Urinary bladder (tissue), 3 donors: ENCODE measurements at regions not wholly inside any gene's neighbourhood (a gene's known extent, or its start where the extent isn't known, plus 50 kb on each side); places are given as distances from the start of the nearest gene placed in this dataset.
"Not testable (repeated sequence)": the region's sequence is repeated elsewhere in the genome, so short reads cannot be mapped to it uniquely, and the experiment has no call there.

Experiments
- DNase-seq: peaks from one replicate; pipeline ENCODE4 v3.0.0-alpha.2; 2015; ENCODE audit errors: extremely low spot score
- H3K27ac ChIP-seq: one replicate; pipeline ENCODE4 v1.5.1; 2013; ENCODE audit warnings: low read depth, mild to moderate bottlenecking, moderate library complexity
- H3K36me3 ChIP-seq: one replicate; pipeline ENCODE4 v1.6.1; 2013; ENCODE audit warnings: mild to moderate bottlenecking, moderate library complexity; ENCODE audit not compliant: insufficient read depth
- H3K4me1 ChIP-seq: one replicate; pipeline ENCODE4 v1.6.1; 2013; ENCODE audit warnings: mild to moderate bottlenecking, moderate library complexity; ENCODE audit not compliant: insufficient read depth
- H3K4me3 ChIP-seq: one replicate; pipeline ENCODE4 v1.5.1; 2013; ENCODE audit warnings: low read depth, low read length
- WGBS: extraction: QIAGEN DNeasy Blood & Tissue Kit; methylation state at CpG from one replicate; pipeline ENCODE4 v1.1.7; 2013; 5-methylcytosine and 5-hydroxymethylcytosine counted together
- donor health status: healthy with polysubstance abuse.
- donor health status: healthy.

GRCh38 chr17:83170571-83171260 is 91.3 kb downstream of the METRNL start:
- H3K36me3 ChIP-seq = no peaks in the 10 kb centered on the region
- H3K4me1 ChIP-seq = no peaks in the 10 kb centered on the region
- H3K4me3 ChIP-seq = no peak overlapping the region
- H3K27ac ChIP-seq = no peak overlapping the region
- DNase-seq = no peak
- 76% methylated on average over 9 of the region's 9 CpGs for WGBS

- Histone ChIP-seq H3K4me1 (no peaks in the 10 kb centered on the region), H3K36me3 (no peaks in the 10 kb centered on the region), H3K27ac (no peak overlapping the region), H3K4me3 (no peak overlapping the region)
- no peak for DNase-seq
- WGBS = 72% methylated on average over 21 of the region's 21 CpGs
These were observed 92.3 kb downstream of the METRNL start for GRCh38 chr17:83171661-83172060.

GRCh38 chr17:83172099-83172498 is 92.7 kb downstream of the METRNL start:
- H3K4me1 ChIP-seq, H3K36me3 ChIP-seq, H3K27ac ChIP-seq, DNase-seq, H3K4me3 ChIP-seq: not testable (repeated sequence)
- WGBS = 96% methylated on average over 9 of the region's 9 CpGs

GRCh38 chr17:83172646-83173045 is 93.2 kb downstream of the METRNL start:
- WGBS = 90% methylated on average over 20 of the region's 20 CpGs
- not testable (repeated sequence) for H3K36me3 ChIP-seq, H3K27ac ChIP-seq, DNase-seq, H3K4me3 ChIP-seq, H3K4me1 ChIP-seq

GRCh38 chr17:83173180-83173913 is 93.9 kb downstream of the METRNL start:
- not testable (repeated sequence) for H3K4me1 ChIP-seq, H3K4me3 ChIP-seq, H3K27ac ChIP-seq, H3K36me3 ChIP-seq, DNase-seq
- 94% methylated on average over 24 of the region's 24 CpGs for WGBS

- H3K4me1 ChIP-seq = no peaks in the 10 kb centered on the region
- H3K36me3 ChIP-seq = no peaks in the 10 kb centered on the region
- H3K27ac ChIP-seq = no peak overlapping the region
- WGBS = 89% methylated on average over 18 of the region's 18 CpGs
- no peak for DNase-seq
- no peak overlapping the region for H3K4me3 ChIP-seq
These were observed 94.5 kb downstream of the METRNL start for GRCh38 chr17:83173914-83174361.

GRCh38 chr17:83174362-83175118 is 95.1 kb downstream of the METRNL start:
- 65% methylated on average over 13 of the region's 13 CpGs for WGBS
- H3K27ac ChIP-seq = no peak overlapping the region
- no peaks in the 10 kb centered on the region for H3K36me3 ChIP-seq
- DNase-seq = no peak
- no peaks in the 10 kb centered on the region for H3K4me1 ChIP-seq
- H3K4me3 ChIP-seq = no peak overlapping the region

- WGBS = 84% methylated on average over 16 of the region's 16 CpGs
- Histone ChIP-seq H3K4me1 (no peaks in the 10 kb centered on the region), H3K4me3 (no peak overlapping the region), H3K27ac (no peak overlapping the region), H3K36me3 (no peaks in the 10 kb centered on the region)
- DNase-seq = no peak
These were observed 95.9 kb downstream of the METRNL start for GRCh38 chr17:83175119-83175821.

GRCh38 chr17:83175822-83176622 is 96.6 kb downstream of the METRNL start:
- 91% methylated on average over 15 of the region's 15 CpGs for WGBS

GRCh38 chr17:83176623-83177583 is 97.5 kb downstream of the METRNL start:
- WGBS = 96% methylated on average over 22 of the region's 22 CpGs

More at GRCh38 chr17:83175822-83176622, 96.6 kb downstream of the METRNL start:
- no peak for DNase-seq
- Histone ChIP-seq H3K4me1 (no peaks in the 10 kb centered on the region), H3K36me3 (no peaks in the 10 kb centered on the region), H3K27ac (no peak overlapping the region), H3K4me3 (no peak overlapping the region)

GRCh38 chr17:83177611-83178532 is 98.5 kb downstream of the METRNL start:
- 93% methylated on average over 32 of the region's 32 CpGs for WGBS
- no peak for DNase-seq

More at GRCh38 chr17:83176623-83177583, 97.5 kb downstream of the METRNL start:
- Histone ChIP-seq H3K36me3 (no peaks in the 10 kb centered on the region), H3K4me3 (no peak overlapping the region), H3K4me1 (no peaks in the 10 kb centered on the region), H3K27ac (no peak overlapping the region)
- DNase-seq = no peak

More at GRCh38 chr17:83177611-83178532, 98.5 kb downstream of the METRNL start:
- Histone ChIP-seq H3K36me3 (no peaks in the 10 kb centered on the region), H3K4me1 (no peaks in the 10 kb centered on the region), H3K4me3 (no peak overlapping the region), H3K27ac (no peak overlapping the region)
